Erythroblast (primary cell): ENCODE measurements at regions not wholly inside any gene's neighbourhood (a gene's known extent, or its start where the extent isn't known, plus 50 kb on each side); places are given as distances from the start of the nearest gene placed in this dataset.

Experiments
- GATA1 ChIP-seq: IDR thresholded peaks from 2 replicates; pipeline ENCODE4 v1.6.1; 2011; ENCODE audit warnings: low read depth, mild to moderate bottlenecking, control low read depth, low read length, moderate library complexity
- POLR2A ChIP-seq: IDR thresholded peaks from 2 replicates; pipeline ENCODE4 v1.6.1; 2011; ENCODE audit warnings: mild to moderate bottlenecking, low read length

DNA sequence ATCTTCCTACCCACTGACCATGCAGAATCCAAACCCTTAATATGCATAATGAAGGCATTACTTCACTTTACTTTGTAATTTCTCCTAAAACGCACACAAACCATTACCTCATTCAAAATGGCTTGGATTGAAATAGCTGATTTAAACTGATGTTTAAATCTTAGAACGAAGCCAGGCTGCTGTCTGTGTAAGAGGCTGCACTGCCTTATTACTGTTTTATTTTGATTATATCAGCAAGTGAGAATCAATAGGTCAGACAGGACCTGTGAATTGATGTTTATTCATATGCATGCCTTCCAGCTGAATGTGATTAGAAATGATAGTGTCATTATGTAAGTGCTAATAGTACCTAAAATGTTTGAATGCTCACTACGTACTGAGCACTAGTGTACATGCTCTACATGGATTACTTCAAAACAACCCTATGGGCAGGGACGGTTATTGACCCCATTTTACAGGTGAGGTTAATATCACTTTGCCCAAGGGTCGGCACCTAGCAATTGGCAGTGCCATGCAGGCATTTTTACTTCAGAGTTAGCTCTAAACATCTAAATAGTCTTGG lies 314.2 kb upstream of the CBLB start:
- TF ChIP-seq POLR2A (no peak), GATA1 (no peak)
